ENCODE measurements at regions not wholly inside any gene's neighbourhood (a gene's known extent, or its start where the extent isn't known, plus 50 kb on each side); places are given as distances from the start of the nearest gene placed in this dataset.

GRCh38 chrX:10841579-10841978 lies 221.2 kb upstream of the MID1 start (continued):
- TF ChIP-seq, protein P1, sequence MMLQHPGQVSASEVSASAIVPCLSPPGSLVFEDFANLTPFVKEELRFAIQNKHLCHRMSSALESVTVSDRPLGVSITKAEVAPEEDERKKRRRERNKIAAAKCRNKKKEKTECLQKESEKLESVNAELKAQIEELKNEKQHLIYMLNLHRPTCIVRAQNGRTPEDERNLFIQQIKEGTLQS (IDR thresholded peaks at IDR 0.05; ENCODE audit: insufficient read depth, low read depth, low read length): no peak
- TF ChIP-seq KDM5A (IDR thresholded peaks at IDR 0.05; ENCODE audit: low read length): no peak
